Activated T-cell treated with anti-CD3 and anti-CD28 coated beads, Interleukin-2, amount 50 U/mL, for 48 hours (primary cell): ENCODE measurements at regions not wholly inside any gene's neighbourhood (a gene's known extent, or its start where the extent isn't known, plus 50 kb on each side); places are given as distances from the start of the nearest gene placed in this dataset.

ENCODE experiments used
- DNase-seq, 2 experiments: peaks; one replicate each; pipeline ENCODE4 v3.0.0-alpha.2; 2020

DNA sequence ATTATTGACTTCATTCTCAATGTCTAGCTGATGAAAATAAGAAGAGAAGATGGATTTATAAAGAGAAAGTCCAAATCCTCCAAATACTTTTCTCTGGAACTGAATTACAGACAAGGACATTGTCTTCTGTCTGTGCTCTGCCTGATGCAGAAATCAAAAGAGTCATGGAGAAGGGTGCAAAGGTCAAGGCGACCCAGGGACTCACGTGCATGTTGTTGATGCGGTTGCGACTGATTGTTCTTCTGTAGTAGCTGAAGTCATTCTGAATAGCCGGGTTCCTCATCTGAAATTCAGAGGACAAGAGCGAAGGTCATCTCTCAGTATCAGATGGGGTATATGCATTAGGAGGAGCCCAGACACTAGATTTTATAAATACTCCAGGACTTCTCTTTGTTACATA, 104.4 kb downstream of the CYRIA start:
- no peak for DNase-seq

DNA sequence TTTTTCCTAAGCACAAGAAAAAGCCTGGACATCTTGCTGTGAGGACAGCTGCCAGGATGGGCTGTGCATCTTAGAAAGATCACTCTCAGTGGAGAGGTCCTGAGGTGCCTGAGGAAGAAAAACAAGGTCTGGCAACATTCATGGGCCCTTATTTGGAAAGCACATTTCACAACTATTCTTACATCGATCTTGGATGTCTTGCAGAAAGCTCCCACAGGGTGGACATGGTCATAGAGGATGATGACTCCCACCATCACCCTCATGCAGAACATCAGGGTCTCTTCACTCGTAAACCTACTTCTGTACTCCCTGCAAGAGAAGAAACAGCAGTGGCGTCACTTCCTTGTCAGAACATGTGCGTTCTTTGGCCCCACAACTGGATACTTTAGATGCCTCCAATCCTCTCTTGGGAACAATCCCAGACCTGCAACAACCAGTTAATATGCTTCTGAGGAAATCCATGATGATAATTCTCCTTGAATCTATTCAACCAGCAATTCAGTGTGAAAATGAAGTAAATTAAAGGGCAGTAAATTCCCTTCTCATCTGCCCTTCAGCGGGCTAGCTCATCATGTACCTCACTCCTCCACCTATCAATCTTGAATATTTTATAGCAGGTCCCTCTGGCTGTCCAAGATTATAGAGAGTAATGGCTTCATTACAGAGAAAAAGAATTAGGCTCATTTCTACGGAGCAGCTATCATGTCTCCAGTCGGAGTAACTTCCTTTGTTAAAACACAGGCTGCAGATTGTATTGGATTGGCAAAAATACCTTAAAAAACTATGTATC, 106.2 kb downstream of the CYRIA start:
- DNase-seq: no peak

DNA sequence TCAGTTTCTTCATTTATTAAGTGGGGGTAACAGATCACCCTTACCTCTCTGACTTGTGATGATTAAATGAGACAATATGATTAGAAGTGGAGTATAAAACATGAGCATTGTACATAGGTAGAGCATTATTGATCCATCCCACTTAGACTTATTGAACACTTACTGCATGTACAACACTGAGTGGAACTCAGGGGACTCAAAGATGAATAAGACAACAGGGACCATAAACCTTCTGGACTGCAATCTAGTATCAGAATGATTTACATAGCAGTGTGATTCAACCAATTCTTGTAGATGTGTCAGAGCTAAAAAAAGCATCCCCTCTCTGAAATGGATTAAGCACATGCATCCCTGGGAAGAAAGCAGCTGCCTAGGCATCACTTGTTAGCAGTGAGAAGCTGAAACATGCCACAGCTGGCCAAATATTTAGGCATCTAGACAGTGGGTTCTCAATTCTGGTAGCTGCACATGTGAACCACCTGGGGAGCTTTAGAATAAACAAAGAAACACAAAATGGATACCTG, 111.5 kb downstream of the CYRIA start:
- no peak for DNase-seq

GRCh38 chr2:16553226-16553625, 112.4 kb downstream of the CYRIA start:
- peak; percentile 17 to 19 for DNase-seq

GRCh38 chr2:16552202-16552601, 113.4 kb downstream of the CYRIA start:
- DNase-seq: no peak

DNA sequence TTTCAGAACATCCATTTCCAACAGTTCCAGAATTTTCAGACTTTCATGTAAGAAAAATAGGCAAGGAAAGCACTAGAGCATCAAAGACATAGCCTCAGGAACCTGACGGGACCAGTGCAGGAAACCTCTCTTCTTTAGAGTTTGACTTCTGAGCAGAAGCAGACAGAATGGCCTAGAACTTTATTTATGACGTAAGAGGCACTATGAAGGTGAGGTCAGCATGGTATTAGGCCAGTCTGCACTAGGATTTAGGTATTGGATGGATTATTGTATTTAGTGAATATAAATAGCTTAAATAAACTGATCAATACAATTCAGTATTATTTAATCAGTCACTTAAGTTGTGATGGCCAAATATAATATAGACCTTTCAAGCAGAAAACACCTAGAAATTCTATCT, 117.6 kb downstream of the CYRIA start:
- no peak for DNase-seq

GRCh38 chr2:16546128-16546754, 119.4 kb downstream of the CYRIA start:
- DNase-seq: no peak

DNA sequence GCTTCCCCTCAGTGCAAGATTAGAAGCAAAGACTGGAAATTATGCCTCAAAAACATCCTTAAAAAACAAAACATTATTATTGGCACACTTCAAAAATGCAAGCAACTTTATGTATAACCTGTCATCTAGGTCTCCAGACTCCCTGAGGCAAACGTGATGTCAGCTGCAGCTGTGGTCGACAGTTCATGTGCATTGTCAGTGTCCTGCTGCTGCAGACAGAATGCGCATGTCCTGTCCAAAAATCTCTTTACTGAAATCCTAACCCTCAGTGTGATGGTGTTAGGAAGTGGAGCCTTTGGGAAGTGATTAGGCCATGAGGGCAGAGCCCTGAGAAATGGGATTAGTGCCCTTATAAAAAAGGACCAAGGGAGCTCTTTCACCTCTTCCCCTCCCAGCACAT, 126.9 kb downstream of the CYRIA start:
- no peak for DNase-seq

- DNase-seq: no peak
Measured at GRCh38 chr2:16537347-16537746, 128.3 kb downstream of the CYRIA start.

DNA sequence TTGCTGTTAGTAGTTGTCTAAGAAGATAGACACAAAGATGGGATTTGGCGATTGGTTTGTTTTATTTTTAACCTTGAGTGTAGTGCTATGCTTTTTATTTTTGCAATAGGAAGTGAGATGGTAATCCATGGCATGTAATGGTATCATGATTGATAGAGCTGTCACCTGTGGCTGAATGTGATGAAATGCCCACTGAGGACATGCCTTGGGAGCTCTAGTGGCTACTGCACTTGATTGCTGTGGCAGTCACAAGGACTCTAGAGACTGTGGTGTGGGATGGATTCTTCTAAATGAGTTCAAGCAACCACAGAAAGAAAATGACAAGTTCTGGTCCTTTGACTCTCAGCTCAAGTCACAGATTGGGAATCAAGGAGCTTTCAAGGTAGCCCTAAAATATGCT, 139.4 kb downstream of the CYRIA start:
- DNase-seq: no peak

DNA sequence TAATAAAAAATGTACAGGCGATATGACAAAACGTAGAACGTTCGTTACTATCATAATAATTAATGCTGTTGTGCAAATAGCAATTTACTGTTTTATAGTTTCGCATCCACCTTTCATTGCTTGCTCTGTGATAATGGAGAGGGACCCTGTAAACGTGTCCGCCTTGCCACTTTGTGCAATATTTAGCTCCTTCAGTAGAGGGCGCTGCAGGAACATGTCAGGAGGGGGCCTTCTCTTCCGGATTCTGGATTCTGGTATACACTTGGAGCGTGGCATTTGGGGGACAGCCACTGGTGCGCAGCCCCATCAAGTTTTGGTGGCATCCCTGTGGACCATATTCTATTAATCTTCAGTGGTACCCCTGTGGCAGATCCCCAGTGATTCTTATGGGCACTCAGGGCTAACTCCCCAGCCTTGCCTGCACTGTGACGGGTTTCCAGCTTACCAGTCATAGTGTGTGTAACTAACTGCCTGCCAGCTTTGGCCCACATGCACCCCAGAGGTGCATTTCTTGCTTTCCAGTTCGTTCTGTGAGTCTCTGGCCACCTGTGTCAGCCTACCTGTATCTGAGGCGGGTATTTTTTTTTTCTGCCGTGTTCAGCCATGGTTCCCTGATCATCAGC, 140.3 kb downstream of the CYRIA start:
- peak; percentile 35 to 38 for DNase-seq

DNA sequence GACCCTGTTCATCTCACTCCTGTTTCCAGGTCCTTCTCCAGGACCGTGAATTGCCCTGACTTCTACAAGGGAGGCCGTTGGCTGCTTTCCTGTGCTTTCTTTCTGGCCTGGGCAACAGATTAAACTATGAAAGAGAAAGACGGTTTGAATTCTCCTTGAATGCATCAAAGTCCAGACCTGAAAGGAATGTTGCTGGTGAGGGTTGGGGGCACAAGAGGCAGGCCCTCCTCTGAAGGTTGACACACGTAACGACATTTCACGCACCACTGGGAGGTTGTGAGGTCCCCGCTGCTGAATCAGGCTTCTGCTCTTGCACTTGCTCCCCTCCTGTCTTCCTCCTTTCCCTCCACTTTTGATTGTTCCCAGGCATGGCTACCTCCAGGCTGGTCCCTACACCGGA, 141.9 kb downstream of the CYRIA start:
- no peak for DNase-seq

DNA sequence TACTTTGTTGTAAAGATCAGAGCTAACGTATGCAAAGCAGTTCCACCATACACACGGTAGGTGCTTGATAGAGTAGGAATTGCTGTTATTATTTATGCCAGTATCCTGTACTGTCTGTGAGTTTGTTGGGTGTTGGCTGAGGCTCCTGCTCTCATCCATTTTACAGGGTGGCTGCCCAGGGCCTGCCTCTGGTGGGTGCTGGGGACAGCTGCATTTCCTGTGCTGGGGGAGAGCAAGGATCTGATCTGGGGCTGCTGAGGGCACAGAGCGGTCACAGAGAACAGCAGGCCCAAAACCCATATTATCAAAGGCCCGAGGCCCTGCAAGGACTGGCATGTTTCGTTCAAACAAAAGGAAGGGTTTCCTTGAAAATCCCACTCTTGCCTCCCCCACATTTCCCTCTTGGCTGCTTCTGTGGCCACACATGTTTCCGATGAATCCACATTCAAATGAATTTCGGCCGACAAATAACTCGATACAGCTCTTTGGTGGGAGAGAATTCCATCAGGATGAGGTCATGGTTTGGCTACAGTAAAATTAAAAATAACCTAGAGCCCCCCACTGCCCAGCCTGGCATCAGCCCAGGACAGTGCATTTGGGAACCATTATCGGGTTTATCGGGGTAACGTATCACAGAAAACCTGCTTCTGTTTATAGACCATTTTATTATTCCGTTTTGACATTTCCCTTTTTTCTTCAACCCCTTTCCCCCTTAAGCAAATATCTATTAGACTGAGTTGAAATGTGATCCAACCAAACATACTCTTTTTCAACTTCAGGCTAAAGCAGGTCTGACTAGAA, 143.4 kb downstream of the CYRIA start:
- DNase-seq: no peak

- DNase-seq: no peak
Measured at GRCh38 chr2:16520891-16521290, 144.7 kb downstream of the CYRIA start.

- DNase-seq: no peak
Measured at GRCh38 chr2:16515696-16516095, 149.9 kb downstream of the CYRIA start.

DNA sequence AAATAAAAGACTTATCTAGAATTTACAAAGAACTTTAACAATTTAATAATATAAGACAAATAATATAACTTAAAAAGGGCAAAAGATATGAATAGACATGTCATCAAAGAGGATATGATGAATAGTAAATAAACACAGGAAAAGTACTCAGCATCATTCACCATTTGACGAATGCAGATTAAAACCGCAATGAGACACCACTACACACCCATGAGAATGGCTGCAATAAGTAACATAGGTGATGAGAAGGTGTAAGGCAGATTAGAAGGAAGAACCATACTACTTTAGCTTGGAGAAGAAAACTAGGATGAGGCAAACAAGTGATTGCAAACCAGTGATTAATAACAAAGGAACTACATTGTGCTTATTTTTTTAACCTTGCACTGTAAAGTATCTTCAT, 152.0 kb downstream of the CYRIA start:
- DNase-seq: no peak

DNA sequence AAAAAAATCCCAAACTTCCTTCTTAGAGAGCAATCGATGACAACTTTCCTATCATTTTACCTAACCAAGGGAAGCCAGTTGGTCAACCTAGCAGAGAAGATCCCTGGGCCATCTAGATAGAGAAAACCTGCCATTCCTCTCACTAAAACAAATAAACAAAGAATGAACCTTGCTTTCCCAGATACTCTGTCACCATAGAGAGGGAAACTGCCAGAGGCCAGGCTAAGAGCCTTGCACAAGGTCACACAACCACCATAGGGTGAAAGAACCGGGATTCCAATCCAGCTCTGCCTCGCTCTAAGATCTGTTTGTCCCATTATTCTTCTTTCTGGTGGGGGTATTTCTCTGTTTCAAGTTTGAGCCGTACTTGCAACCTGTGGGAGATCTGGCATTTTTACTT, 154.6 kb downstream of the CYRIA start:
- DNase-seq: no peak

GRCh38 chr2:16509042-16509441, 156.6 kb downstream of the CYRIA start:
- DNase-seq: no peak

GRCh38 chr2:16508490-16508851, 157.2 kb downstream of the CYRIA start:
- no peak for DNase-seq

DNA sequence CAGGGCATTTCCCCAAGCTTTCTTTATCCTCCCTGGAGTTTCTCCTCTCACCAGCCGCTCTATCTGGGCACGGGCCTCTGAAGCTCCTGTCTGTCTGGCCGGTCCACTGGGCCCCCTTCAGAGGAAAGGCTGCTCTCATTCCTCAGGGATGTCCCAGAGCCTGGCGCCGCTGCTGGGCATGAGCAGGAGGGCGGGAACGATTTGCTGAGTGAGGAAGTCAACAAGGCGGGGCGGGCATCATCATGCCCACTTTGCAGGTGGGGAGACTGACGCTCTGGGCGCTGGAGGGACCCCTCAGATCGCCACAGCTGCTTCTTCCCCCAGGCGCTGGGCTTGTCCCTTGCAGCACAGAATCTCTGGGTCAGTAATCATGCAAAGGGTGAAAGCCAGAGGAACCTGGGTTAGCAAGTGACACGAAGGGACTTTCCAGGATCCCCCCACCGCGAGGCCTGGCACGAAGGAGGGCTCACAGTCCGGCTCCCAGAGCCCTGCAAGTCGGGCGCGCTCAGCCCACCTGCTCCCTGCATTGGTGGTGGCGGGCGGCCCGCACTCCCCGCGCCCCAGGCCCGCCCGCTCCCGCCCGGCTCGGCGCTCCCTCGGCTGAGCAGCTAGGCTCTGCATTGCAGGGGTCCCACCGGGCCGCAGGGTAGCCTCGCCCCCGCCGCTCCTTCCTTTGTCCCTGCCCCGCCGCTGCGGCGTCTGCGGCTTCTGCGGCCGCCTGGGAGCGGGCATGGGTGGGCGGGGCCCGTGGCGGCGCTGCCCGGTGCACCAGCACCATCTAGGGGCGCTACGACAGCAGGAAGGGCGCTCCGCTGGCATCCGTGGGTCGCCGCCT, 157.8 kb downstream of the CYRIA start:
- DNase-seq: peak in 1 of 2 experiments; percentile 30

DNA sequence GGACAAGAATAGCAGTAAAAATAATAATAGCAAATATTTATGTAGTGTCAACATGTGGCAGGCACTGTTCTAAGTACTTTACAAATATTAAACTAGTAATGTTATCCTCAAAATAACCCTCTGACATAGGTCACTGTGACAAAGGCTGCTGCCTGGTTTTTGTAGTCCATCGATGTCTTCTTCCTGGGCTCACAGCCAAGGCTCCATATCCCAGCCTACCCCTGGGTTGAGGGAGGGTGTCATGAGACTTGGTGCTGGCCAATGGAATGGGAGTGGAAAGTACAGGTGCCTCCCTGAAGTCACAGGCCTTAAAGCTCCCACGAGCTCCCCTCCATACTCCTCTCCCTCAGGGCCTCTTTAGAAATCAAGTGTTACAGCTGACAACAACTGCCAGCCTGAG, 159.3 kb downstream of the CYRIA start:
- no peak for DNase-seq
